MM.1S (cell line): ENCODE measurements at regions not wholly inside any gene's neighbourhood (a gene's known extent, or its start where the extent isn't known, plus 50 kb on each side); places are given as distances from the start of the nearest gene placed in this dataset.

Source experiments
- DNase-seq: peaks from one replicate; pipeline ENCODE4 v3.0.0-alpha.2; 2015
- H2AFZ ChIP-seq: fragments of 300-600 bp; sonication (generic); 2 replicates; pipeline ENCODE4 v1.6.0; 2016; ENCODE audit warnings: antibody characterized with exemption, low read length
- H3F3A ChIP-seq: fragments of 300-600 bp; sonication (generic); 2 replicates; pipeline ENCODE4 v1.6.1; 2016; ENCODE audit warnings: mild to moderate bottlenecking, antibody characterized with exemption, low read length, moderate library complexity, mixed read lengths; ENCODE audit not compliant: insufficient read depth
- H3K27ac ChIP-seq: fragments of 300-600 bp; sonication (generic); 2 replicates; pipeline ENCODE4 v1.5.1; 2016; ENCODE audit warnings: mild to moderate bottlenecking, low read length
- H3K27me3 ChIP-seq: fragments of 300-600 bp; sonication (generic); replicated peaks from 2 replicates; pipeline ENCODE4 v1.6.0; 2016; ENCODE audit warnings: low read length; ENCODE audit not compliant: insufficient read depth
- H3K36me3 ChIP-seq: fragments of 300-600 bp; sonication (generic); replicated peaks from 2 replicates; pipeline ENCODE4 v1.6.1; 2016; ENCODE audit warnings: mild to moderate bottlenecking, low read length, mixed read lengths; ENCODE audit not compliant: insufficient read depth
- H3K4me1 ChIP-seq: fragments of 300-600 bp; sonication (generic); 2 replicates; pipeline ENCODE4 v1.6.1; 2016; ENCODE audit warnings: low read length, mixed read lengths
- H3K4me2 ChIP-seq: fragments of 300-600 bp; sonication (generic); 2 replicates; pipeline ENCODE4 v1.6.0; 2016; ENCODE audit warnings: low read depth, low read length
- H3K4me3 ChIP-seq: fragments of 300-600 bp; sonication (generic); 2 replicates; pipeline ENCODE4 v1.5.1; 2016; ENCODE audit warnings: low read length, mixed read lengths
- H3K79me2 ChIP-seq: fragments of 300-600 bp; sonication (generic); 2 replicates; pipeline ENCODE4 v1.6.1; 2016; ENCODE audit warnings: mixed run types, low read length, mixed read lengths
- H3K9ac ChIP-seq: fragments of 300-600 bp; sonication (generic); 2 replicates; pipeline ENCODE4 v1.6.1; 2016; ENCODE audit warnings: low read length, mixed read lengths
- H3K9me2 ChIP-seq: fragments of 300-600 bp; sonication (generic); replicated peaks from 2 replicates; pipeline ENCODE4 v1.6.1; 2016; ENCODE audit warnings: mild to moderate bottlenecking, low read length, mixed read lengths; ENCODE audit not compliant: insufficient read depth
- H3K9me3 ChIP-seq: fragments of 300-600 bp; sonication (generic); replicated peaks from 2 replicates; pipeline ENCODE4 v1.6.1; 2016; ENCODE audit warnings: mild to moderate bottlenecking, low read length, mixed read lengths; ENCODE audit not compliant: insufficient read depth
- H4K20me1 ChIP-seq: fragments of 300-600 bp; sonication (generic); 2 replicates; pipeline ENCODE4 v1.6.1; 2016; ENCODE audit warnings: mild to moderate bottlenecking, low read length, moderate library complexity, mixed read lengths; ENCODE audit not compliant: insufficient read depth
- EZH2 ChIP-seq: fragments of 300-600 bp; sonication (generic); optimal IDR thresholded peaks from 2 replicates; pipeline ENCODE3; 2017; ENCODE audit warnings: low read depth, mild to moderate bottlenecking, antibody characterized with exemption, low read length, mixed read lengths
- EZH2phosphoT487 ChIP-seq: fragments of 300-600 bp; sonication (generic); IDR thresholded peaks from 2 replicates; pipeline ENCODE4 v1.6.1; 2018; ENCODE audit warnings: antibody characterized with exemption, low read length
- TF ChIP-seq, protein P1 (sequence below): fragments of 300-600 bp; sonication (generic); IDR thresholded peaks from 2 replicates; pipeline ENCODE4 v1.5.1; 2016; ENCODE audit warnings: antibody characterized with exemption, low read length, mixed read lengths

DNA sequence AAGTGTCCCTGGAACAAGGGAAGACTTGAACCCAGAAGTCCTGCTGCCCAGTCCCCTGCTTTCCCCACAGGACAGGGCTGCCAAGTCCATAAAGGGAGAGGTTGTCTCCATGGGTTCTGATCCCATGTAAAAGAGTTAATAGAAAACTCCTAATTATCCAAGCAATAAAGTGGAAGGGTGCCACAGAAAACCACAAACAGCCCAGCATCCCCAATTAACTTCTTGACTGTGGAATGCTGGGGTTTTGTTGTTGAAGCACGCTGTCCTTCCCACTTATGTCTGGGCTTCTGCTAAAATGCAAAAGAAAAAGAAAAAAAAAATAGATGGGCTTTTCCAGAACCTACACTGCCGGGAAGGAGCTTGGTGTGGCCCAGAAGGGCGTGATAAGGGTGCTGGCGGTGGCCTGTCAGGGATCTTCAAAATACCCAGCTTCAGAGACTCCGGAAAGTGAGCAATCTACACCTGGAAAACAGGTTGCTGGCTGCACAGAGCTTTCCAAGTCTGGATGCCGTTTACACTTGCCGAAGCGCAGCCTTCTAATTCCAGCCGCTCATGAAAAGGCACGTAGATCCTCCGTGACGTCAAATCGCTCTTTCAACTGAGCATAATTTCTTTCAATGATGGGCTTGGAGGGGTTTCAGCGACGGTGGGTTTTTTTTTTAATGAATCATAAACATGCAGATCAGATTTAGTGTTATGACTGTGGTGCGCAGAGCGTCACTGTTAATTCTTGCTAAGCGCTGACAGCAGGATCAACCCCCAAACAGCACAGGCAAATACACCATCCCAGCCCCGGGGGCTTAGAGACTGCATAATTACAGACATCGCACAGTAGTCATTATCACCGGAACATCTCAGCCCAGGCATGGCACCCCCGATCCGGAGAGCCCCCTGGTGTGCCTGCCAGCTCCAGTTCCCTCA is 197.6 kb downstream of the BCOR start:
- H3K79me2 ChIP-seq = no peaks in the 10 kb centered on the region
- no peak for DNase-seq
- no peak overlapping the region for H3K4me3 ChIP-seq
- H3K27me3 ChIP-seq = no peaks in the 10 kb centered on the region
- no peak overlapping the region for H3K9ac ChIP-seq
- H3K9me3 ChIP-seq = no peaks in the 10 kb centered on the region
- no peaks in the 10 kb centered on the region for H4K20me1 ChIP-seq
- H2AFZ ChIP-seq = no peak overlapping the region
- H3F3A ChIP-seq = no peaks in the 10 kb centered on the region
- H3K9me2 ChIP-seq = no peaks in the 10 kb centered on the region
- no peak overlapping the region for H3K27ac ChIP-seq
- TF ChIP-seq EZH2phosphoT487 (no peak), EZH2 (no peak)
- TF ChIP-seq, protein P1, sequence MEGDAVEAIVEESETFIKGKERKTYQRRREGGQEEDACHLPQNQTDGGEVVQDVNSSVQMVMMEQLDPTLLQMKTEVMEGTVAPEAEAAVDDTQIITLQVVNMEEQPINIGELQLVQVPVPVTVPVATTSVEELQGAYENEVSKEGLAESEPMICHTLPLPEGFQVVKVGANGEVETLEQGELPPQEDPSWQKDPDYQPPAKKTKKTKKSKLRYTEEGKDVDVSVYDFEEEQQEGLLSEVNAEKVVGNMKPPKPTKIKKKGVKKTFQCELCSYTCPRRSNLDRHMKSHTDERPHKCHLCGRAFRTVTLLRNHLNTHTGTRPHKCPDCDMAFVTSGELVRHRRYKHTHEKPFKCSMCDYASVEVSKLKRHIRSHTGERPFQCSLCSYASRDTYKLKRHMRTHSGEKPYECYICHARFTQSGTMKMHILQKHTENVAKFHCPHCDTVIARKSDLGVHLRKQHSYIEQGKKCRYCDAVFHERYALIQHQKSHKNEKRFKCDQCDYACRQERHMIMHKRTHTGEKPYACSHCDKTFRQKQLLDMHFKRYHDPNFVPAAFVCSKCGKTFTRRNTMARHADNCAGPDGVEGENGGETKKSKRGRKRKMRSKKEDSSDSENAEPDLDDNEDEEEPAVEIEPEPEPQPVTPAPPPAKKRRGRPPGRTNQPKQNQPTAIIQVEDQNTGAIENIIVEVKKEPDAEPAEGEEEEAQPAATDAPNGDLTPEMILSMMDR = no peak
- no peaks in the 10 kb centered on the region for H3K4me1 ChIP-seq
- no peak overlapping the region for H3K4me2 ChIP-seq
- no peaks in the 10 kb centered on the region for H3K36me3 ChIP-seq

DNA sequence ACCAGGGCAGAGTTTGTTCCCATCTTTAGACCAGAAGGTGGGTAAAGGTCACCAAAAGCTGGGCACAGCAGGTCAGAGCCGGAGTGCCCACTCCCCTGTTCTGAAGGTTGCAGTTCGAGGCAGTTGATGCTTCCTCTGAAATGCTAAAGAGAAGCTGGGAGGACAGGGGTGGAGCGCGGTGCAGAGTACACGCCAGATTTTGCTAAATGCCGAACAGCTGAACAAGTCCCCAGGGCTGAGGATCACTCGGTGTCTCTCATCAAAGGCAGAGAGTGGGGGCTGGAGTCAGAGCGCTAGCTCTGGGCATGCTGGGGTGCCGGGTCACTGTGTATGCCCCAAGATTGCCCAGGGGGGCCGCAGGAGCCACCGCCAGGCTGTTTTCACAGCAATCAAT is 197.0 kb downstream of the BCOR start:
- no peaks in the 10 kb centered on the region for H3K9me2 ChIP-seq
- no peaks in the 10 kb centered on the region for H3K36me3 ChIP-seq
- H3K9me3 ChIP-seq = no peaks in the 10 kb centered on the region
- no peak overlapping the region for H3K4me3 ChIP-seq
- DNase-seq = no peak
- H2AFZ ChIP-seq = no peak overlapping the region
- TF ChIP-seq EZH2phosphoT487 (no peak), EZH2 (no peak)
- TF ChIP-seq, protein P1 = no peak
- H3K9ac ChIP-seq = no peak overlapping the region
- H3K27ac ChIP-seq = no peak overlapping the region
- no peaks in the 10 kb centered on the region for H3F3A ChIP-seq
- H3K4me1 ChIP-seq = no peaks in the 10 kb centered on the region
- H3K27me3 ChIP-seq = no peaks in the 10 kb centered on the region
- no peak overlapping the region for H3K4me2 ChIP-seq
- H4K20me1 ChIP-seq = no peaks in the 10 kb centered on the region
- no peaks in the 10 kb centered on the region for H3K79me2 ChIP-seq

DNA sequence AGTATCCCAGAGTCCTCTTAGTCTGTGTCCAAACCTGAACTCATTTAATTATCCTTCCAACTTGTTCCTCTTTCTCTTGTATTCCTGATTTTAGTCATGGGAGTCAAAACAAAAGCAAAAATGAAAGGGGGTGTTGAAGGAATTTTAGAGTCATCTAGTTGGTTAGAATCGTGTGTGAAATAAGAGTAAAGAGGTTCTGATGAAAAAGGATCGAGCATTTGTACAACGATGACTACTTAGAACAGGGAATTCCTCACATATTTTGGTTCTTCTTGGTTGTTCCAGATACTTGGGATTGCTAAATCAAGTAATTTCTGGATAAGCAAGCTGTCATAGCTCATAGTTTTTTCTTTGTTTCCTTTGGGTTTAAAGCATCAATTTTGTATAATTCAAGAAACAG is 194.4 kb downstream of the BCOR start:
- Histone ChIP-seq H3K9ac (no peak overlapping the region), H2AFZ (no peak overlapping the region), H4K20me1 (no peaks in the 10 kb centered on the region), H3K36me3 (no peaks in the 10 kb centered on the region), H3F3A (no peaks in the 10 kb centered on the region), H3K4me1 (no peaks in the 10 kb centered on the region), H3K4me2 (no peak overlapping the region), H3K79me2 (no peaks in the 10 kb centered on the region), H3K4me3 (no peak overlapping the region), H3K9me2 (no peaks in the 10 kb centered on the region), H3K27ac (no peak overlapping the region), H3K27me3 (no peaks in the 10 kb centered on the region), H3K9me3 (no peaks in the 10 kb centered on the region)
- TF ChIP-seq EZH2 (no peak), EZH2phosphoT487 (no peak)
- TF ChIP-seq, protein P1 = no peak
- DNase-seq = no peak
